ENCODE measurements at regions not wholly inside any gene's neighbourhood (a gene's known extent, or its start where the extent isn't known, plus 50 kb on each side); places are given as distances from the start of the nearest gene placed in this dataset.
"Not testable (repeated sequence)": the region's sequence is repeated elsewhere in the genome, so short reads cannot be mapped to it uniquely, and the experiment has no call there.

GRCh38 chr16:33913601-33914000 lies 454.2 kb downstream of the TP53TG3F start:
- TF ChIP-seq, protein P1, sequence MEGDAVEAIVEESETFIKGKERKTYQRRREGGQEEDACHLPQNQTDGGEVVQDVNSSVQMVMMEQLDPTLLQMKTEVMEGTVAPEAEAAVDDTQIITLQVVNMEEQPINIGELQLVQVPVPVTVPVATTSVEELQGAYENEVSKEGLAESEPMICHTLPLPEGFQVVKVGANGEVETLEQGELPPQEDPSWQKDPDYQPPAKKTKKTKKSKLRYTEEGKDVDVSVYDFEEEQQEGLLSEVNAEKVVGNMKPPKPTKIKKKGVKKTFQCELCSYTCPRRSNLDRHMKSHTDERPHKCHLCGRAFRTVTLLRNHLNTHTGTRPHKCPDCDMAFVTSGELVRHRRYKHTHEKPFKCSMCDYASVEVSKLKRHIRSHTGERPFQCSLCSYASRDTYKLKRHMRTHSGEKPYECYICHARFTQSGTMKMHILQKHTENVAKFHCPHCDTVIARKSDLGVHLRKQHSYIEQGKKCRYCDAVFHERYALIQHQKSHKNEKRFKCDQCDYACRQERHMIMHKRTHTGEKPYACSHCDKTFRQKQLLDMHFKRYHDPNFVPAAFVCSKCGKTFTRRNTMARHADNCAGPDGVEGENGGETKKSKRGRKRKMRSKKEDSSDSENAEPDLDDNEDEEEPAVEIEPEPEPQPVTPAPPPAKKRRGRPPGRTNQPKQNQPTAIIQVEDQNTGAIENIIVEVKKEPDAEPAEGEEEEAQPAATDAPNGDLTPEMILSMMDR (IDR thresholded peaks at IDR 0.05; ENCODE audit: low read depth, low read length): not testable (repeated sequence)
- TF ChIP-seq POLR2A (IDR thresholded peaks at IDR 0.05; ENCODE audit: extremely low read depth, insufficient read length); MAX (IDR thresholded peaks at IDR 0.05; ENCODE audit: low read depth, low read length); MYC (IDR thresholded peaks at IDR 0.05; ENCODE audit: low read depth, low read length): not testable (repeated sequence)
